NB4 (cell line): ENCODE measurements at regions not wholly inside any gene's neighbourhood (a gene's known extent, or its start where the extent isn't known, plus 50 kb on each side); places are given as distances from the start of the nearest gene placed in this dataset.
A peak's percentile ranks its signal among the peaks of the same experiment; 100 is the strongest.

Experiments
- DNase-seq: peaks from one replicate; pipeline ENCODE4 v3.0.0; 2010; ENCODE audit warnings: low read depth
- H3K4me3 ChIP-seq: one replicate; pipeline ENCODE4 v1.5.1; 2011; ENCODE audit warnings: mild to moderate bottlenecking, low read depth, low read length, moderate library complexity
- CTCF ChIP-seq: IDR thresholded peaks from one replicate; pipeline ENCODE4 v1.5.1; 2012; ENCODE audit warnings: low read depth, low read length
- MAX ChIP-seq: IDR thresholded peaks from 2 replicates; pipeline ENCODE4 v1.6.1; 2011; ENCODE audit warnings: low read depth, low read length
- MYC ChIP-seq: IDR thresholded peaks from 2 replicates; pipeline ENCODE4 v1.6.1; 2011; ENCODE audit warnings: low read depth, low read length
- POLR2A ChIP-seq: IDR thresholded peaks from 2 replicates; pipeline ENCODE4 v1.6.1; 2011; ENCODE audit warnings: mild to moderate bottlenecking; ENCODE audit not compliant: insufficient read length; ENCODE audit errors: extremely low read depth

- no peak overlapping the region for H3K4me3 ChIP-seq
- peak; percentile 3 for DNase-seq
- TF ChIP-seq POLR2A (no peak), MYC (no peak), MAX (no peak), CTCF (no peak)
These were observed 51.8 kb upstream of the ZSWIM5 start for GRCh38 chr1:45258059-45258650.

- TF ChIP-seq MAX (no peak), MYC (no peak), POLR2A (no peak), CTCF (no peak)
- no peak overlapping the region for H3K4me3 ChIP-seq
- DNase-seq: no peak
These were observed 52.6 kb upstream of the ZSWIM5 start for GRCh38 chr1:45259053-45259452.

- DNase-seq: no peak
- no peak for TF ChIP-seq CTCF
- no peak for TF ChIP-seq POLR2A
- no peak for TF ChIP-seq MAX
- H3K4me3 ChIP-seq: no peak overlapping the region
These were observed 53.8 kb upstream of the ZSWIM5 start for GRCh38 chr1:45260244-45260643.

GRCh38 chr1:45263132-45263531 lies 56.7 kb upstream of the ZSWIM5 start:
- no peak for DNase-seq
- no peak for TF ChIP-seq MAX
- TF ChIP-seq POLR2A: no peak
- TF ChIP-seq MYC: no peak
- TF ChIP-seq CTCF: no peak

GRCh38 chr1:45265244-45265643 lies 58.8 kb upstream of the ZSWIM5 start:
- H3K4me3 ChIP-seq: no peak overlapping the region
- no peak for DNase-seq
- no peak for TF ChIP-seq CTCF
- no peak for TF ChIP-seq MYC
- no peak for TF ChIP-seq POLR2A
- no peak for TF ChIP-seq MAX

More at GRCh38 chr1:45263132-45263531, 56.7 kb upstream of the ZSWIM5 start:
- no peak overlapping the region for H3K4me3 ChIP-seq
